Ishikawa (cell line): ENCODE measurements at regions not wholly inside any gene's neighbourhood (a gene's known extent, or its start where the extent isn't known, plus 50 kb on each side); places are given as distances from the start of the nearest gene placed in this dataset.

Source experiments
- CEBPB ChIP-seq: IDR thresholded peaks from 2 replicates; pipeline ENCODE4 v1.6.1; 2012
- FOXM1 ChIP-seq: IDR thresholded peaks from 2 replicates; pipeline ENCODE4 v1.6.1; 2012; ENCODE audit warnings: low read depth, borderline replicate concordance
- RAD21 ChIP-seq: IDR thresholded peaks from 2 replicates; pipeline ENCODE4 v1.6.1; 2012; ENCODE audit warnings: low read depth
- TAF1 ChIP-seq: IDR thresholded peaks from 2 replicates; pipeline ENCODE4 v1.6.1; 2012; ENCODE audit warnings: low read depth, mild to moderate bottlenecking
- TEAD4 ChIP-seq: IDR thresholded peaks from 2 replicates; pipeline ENCODE4 v1.6.1; 2012
- TF ChIP-seq, protein P1 (sequence below): IDR thresholded peaks from 2 replicates; pipeline ENCODE4 v1.6.1; 2012
- TF ChIP-seq, protein P2 (sequence below): IDR thresholded peaks from 2 replicates; pipeline ENCODE4 v1.6.1; 2012; ENCODE audit warnings: low read depth, mild to moderate bottlenecking

DNA sequence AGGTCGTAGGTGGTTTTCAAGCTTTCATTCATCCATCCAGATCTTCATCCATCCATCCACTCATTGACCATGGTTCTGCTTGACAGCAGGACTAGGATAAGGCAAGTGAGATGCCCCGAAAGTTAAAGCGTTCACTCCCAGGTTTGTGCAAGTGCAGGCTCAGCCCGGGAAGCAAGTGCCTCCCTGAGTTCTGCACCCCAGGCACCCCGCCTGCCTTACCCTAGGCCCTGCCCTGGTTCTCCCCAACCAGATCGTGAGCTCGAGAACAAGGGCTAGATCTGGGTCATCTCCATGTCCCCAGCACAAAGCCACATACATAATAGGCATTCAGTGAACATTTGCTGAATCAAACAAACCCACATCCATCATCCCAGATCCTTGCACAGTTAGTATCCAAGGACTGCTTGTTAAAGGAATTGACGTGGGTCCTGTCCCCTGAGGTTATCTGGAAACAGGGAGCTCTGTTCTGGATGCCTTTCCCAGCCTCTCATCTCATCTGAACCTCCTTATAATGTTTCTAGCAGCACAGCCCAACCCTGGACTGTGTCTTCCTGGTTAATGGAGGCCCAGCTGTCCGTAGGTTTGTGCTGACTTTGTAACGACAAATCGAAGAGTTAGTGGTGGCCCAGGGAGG is 116.1 kb upstream of the GPC1 start:
- TF ChIP-seq, protein P1, sequence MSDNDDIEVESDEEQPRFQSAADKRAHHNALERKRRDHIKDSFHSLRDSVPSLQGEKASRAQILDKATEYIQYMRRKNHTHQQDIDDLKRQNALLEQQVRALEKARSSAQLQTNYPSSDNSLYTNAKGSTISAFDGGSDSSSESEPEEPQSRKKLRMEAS: no peak
- no peak for TF ChIP-seq CEBPB
- TF ChIP-seq FOXM1: no peak
- TF ChIP-seq TEAD4: no peak
- no peak for TF ChIP-seq TAF1
- TF ChIP-seq, protein P2, sequence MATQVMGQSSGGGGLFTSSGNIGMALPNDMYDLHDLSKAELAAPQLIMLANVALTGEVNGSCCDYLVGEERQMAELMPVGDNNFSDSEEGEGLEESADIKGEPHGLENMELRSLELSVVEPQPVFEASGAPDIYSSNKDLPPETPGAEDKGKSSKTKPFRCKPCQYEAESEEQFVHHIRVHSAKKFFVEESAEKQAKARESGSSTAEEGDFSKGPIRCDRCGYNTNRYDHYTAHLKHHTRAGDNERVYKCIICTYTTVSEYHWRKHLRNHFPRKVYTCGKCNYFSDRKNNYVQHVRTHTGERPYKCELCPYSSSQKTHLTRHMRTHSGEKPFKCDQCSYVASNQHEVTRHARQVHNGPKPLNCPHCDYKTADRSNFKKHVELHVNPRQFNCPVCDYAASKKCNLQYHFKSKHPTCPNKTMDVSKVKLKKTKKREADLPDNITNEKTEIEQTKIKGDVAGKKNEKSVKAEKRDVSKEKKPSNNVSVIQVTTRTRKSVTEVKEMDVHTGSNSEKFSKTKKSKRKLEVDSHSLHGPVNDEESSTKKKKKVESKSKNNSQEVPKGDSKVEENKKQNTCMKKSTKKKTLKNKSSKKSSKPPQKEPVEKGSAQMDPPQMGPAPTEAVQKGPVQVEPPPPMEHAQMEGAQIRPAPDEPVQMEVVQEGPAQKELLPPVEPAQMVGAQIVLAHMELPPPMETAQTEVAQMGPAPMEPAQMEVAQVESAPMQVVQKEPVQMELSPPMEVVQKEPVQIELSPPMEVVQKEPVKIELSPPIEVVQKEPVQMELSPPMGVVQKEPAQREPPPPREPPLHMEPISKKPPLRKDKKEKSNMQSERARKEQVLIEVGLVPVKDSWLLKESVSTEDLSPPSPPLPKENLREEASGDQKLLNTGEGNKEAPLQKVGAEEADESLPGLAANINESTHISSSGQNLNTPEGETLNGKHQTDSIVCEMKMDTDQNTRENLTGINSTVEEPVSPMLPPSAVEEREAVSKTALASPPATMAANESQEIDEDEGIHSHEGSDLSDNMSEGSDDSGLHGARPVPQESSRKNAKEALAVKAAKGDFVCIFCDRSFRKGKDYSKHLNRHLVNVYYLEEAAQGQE: no peak
- no peak for TF ChIP-seq RAD21
